Thymus (tissue), 11 donors: ENCODE measurements at regions not wholly inside any gene's neighbourhood (a gene's known extent, or its start where the extent isn't known, plus 50 kb on each side); places are given as distances from the start of the nearest gene placed in this dataset.
"Not testable (repeated sequence)": the region's sequence is repeated elsewhere in the genome, so short reads cannot be mapped to it uniquely, and the experiment has no call there.

Experiments
- DNase-seq, 9 donors: peaks; one replicate each; pipeline ENCODE4 v3.0.0-alpha.2; 2013; ENCODE audit warnings: low spot score in 9 of 9, low read depth in 6 of 9, missing footprints in 1 of 9
- H3K27ac ChIP-seq, 2 donors: one replicate each; pipeline ENCODE4 v1.5.1; 2013; ENCODE audit warnings: control low read depth in 1 of 2, low read depth in 1 of 2, low read length in 1 of 2, mild to moderate bottlenecking in 1 of 2, moderate library complexity in 1 of 2
- H3K27me3 ChIP-seq, 2 donors: one replicate each; pipeline ENCODE4 v1.5.1; 2013; ENCODE audit warnings: low read length in 1 of 2; ENCODE audit not compliant: control insufficient read depth in 2 of 2, insufficient read depth in 1 of 2
- H3K36me3 ChIP-seq, 2 donors: one replicate each; pipeline ENCODE4 v1.5.1; 2013; ENCODE audit warnings: low read length in 1 of 2, mild to moderate bottlenecking in 1 of 2, moderate library complexity in 1 of 2; ENCODE audit not compliant: control insufficient read depth in 2 of 2, insufficient read depth in 2 of 2
- H3K4me1 ChIP-seq, 2 donors: one replicate each; pipeline ENCODE4 v1.5.1; 2013; ENCODE audit warnings: low read length in 2 of 2; ENCODE audit not compliant: control insufficient read depth in 2 of 2, insufficient read depth in 2 of 2
- H3K4me3 ChIP-seq, 2 donors: one replicate each; pipeline ENCODE4 v1.5.1; 2013; ENCODE audit warnings: low read length in 2 of 2, control low read depth in 1 of 2, mild to moderate bottlenecking in 1 of 2
- H3K9me3 ChIP-seq, 2 donors: one replicate each; pipeline ENCODE4 v1.5.1; 2013; ENCODE audit warnings: low read length in 1 of 2, mild to moderate bottlenecking in 1 of 2; ENCODE audit not compliant: control insufficient read depth in 2 of 2, insufficient read depth in 1 of 2
- WGBS: extraction: QIAGEN DNeasy Blood & Tissue Kit; methylation state at CpG from one replicate; pipeline ENCODE4 v1.1.7; 2013; 5-methylcytosine and 5-hydroxymethylcytosine counted together
- donor health status: healthy.

- 93% methylated on average over 12 of the region's 12 CpGs for WGBS
- H3K36me3 ChIP-seq, H3K4me1 ChIP-seq, H3K9me3 ChIP-seq, DNase-seq, H3K27ac ChIP-seq, H3K4me3 ChIP-seq, H3K27me3 ChIP-seq: not testable (repeated sequence)
These were observed 102.6 kb upstream of the OTOS start for GRCh38 chr2:240243049-240243448.

GRCh38 chr2:240244543-240244942 is 104.1 kb upstream of the OTOS start:
- Histone ChIP-seq H3K9me3 (no peaks in the 10 kb centered on the region), H3K27me3 (no peaks in the 10 kb centered on the region), H3K4me3 (no peak overlapping the region), H3K4me1 (no peaks in the 10 kb centered on the region), H3K36me3 (no peaks in the 10 kb centered on the region), H3K27ac (no peak overlapping the region)
- DNase-seq: no peak
- 83% methylated on average over 15 of the region's 15 CpGs for WGBS

- Histone ChIP-seq H3K9me3 (no peaks in the 10 kb centered on the region), H3K4me1 (peaks cover 0 to 1% of the 10 kb centered on the region in 2 donors), H3K27me3 (no peaks in the 10 kb centered on the region), H3K4me3 (no peak overlapping the region), H3K27ac (no peak overlapping the region), H3K36me3 (no peaks in the 10 kb centered on the region)
- no peak for DNase-seq
- WGBS: 96% methylated on average over 4 of the region's 4 CpGs
These were observed 104.7 kb upstream of the OTOS start for GRCh38 chr2:240245184-240245583.

GRCh38 chr2:240245706-240246105 is 105.2 kb upstream of the OTOS start:
- no peaks in the 10 kb centered on the region for H3K27me3 ChIP-seq
- peaks cover 0 to 5% of the 10 kb centered on the region in 2 donors for H3K4me1 ChIP-seq
- 94% methylated on average over 23 of the region's 23 CpGs for WGBS
- no peaks in the 10 kb centered on the region for H3K36me3 ChIP-seq
- no peaks in the 10 kb centered on the region for H3K9me3 ChIP-seq
- H3K4me3 ChIP-seq: no peak overlapping the region
- H3K27ac ChIP-seq: no peak overlapping the region
- DNase-seq: no peak

- no peaks in the 10 kb centered on the region for H3K36me3 ChIP-seq
- no peaks in the 10 kb centered on the region for H3K9me3 ChIP-seq
- WGBS: 96% methylated on average over 15 of the region's 15 CpGs
- DNase-seq: no peak
- H3K4me3 ChIP-seq: no peak overlapping the region
- H3K27me3 ChIP-seq: no peaks in the 10 kb centered on the region
- peaks cover 0 to 5% of the 10 kb centered on the region in 2 donors for H3K4me1 ChIP-seq
- no peak overlapping the region for H3K27ac ChIP-seq
These were observed 105.8 kb upstream of the OTOS start for GRCh38 chr2:240246173-240246820.

- Histone ChIP-seq H3K4me1 (peaks cover 0 to 7% of the 10 kb centered on the region in 2 donors), H3K36me3 (no peaks in the 10 kb centered on the region), H3K9me3 (no peaks in the 10 kb centered on the region), H3K4me3 (no peak overlapping the region), H3K27me3 (no peaks in the 10 kb centered on the region), H3K27ac (no peak overlapping the region)
- WGBS: 98% methylated on average over 10 of the region's 10 CpGs
- DNase-seq: no peak
These were observed 106.9 kb upstream of the OTOS start for GRCh38 chr2:240247241-240247867.

- Histone ChIP-seq H3K4me1 (peaks cover 0 to 7% of the 10 kb centered on the region in 2 donors), H3K4me3 (no peak overlapping the region), H3K27ac (no peak overlapping the region), H3K36me3 (no peaks in the 10 kb centered on the region), H3K9me3 (no peaks in the 10 kb centered on the region), H3K27me3 (no peaks in the 10 kb centered on the region)
- no peak for DNase-seq
- WGBS: 87% methylated on average over 17 of the region's 17 CpGs
These were observed 107.6 kb upstream of the OTOS start for GRCh38 chr2:240247868-240248720.

- Histone ChIP-seq H3K4me3 (no peak overlapping the region), H3K27ac (no peak overlapping the region), H3K9me3 (no peaks in the 10 kb centered on the region), H3K27me3 (no peaks in the 10 kb centered on the region), H3K4me1 (peaks cover 0 to 7% of the 10 kb centered on the region in 2 donors), H3K36me3 (no peaks in the 10 kb centered on the region)
- WGBS: 81% methylated on average over 14 of the region's 14 CpGs
- no peak for DNase-seq
These were observed 108.4 kb upstream of the OTOS start for GRCh38 chr2:240248721-240249422.
